A673 (cell line): ENCODE measurements at regions not wholly inside any gene's neighbourhood (a gene's known extent, or its start where the extent isn't known, plus 50 kb on each side); places are given as distances from the start of the nearest gene placed in this dataset.

ENCODE experiments used
- BruUV-seq: library from RNA; stranded (reverse); fragments of 400-500 nt; replicated peaks from 2 replicates; lab custom pipeline; 2021; lab: Mats Ljungman, UMichigan
- CTCF ChIA-PET: fragments of 300-600 bp; sonication (Branson Sonifier 250); formaldehyde crosslinking; loops from one replicate; lab custom pipeline; 2022; ENCODE audit warnings: antibody characterized with exemption; lab: Charles Lee
- POLR2A ChIA-PET: fragments of 300-600 bp; sonication (Branson Sonifier 250); formaldehyde crosslinking; loops from one replicate; lab custom pipeline; 2022; ENCODE audit warnings: antibody characterized with exemption; ENCODE audit not compliant: low non-redundant PET; lab: Charles Lee
- DNase-seq: peaks from one replicate; pipeline ENCODE4 v3.0.0-alpha.2; 2015; ENCODE audit warnings: low spot score
- H3K27ac ChIP-seq: fragments of 200-600 bp; sonication (generic); 2 replicates; pipeline ENCODE4 v1.5.1; 2016; ENCODE audit warnings: mixed run types, low read depth, mild to moderate bottlenecking, mixed read lengths, antibody characterized with exemption, low read length; ENCODE audit not compliant: poor library complexity, severe bottlenecking
- H3K27me3 ChIP-seq: fragments of 200-600 bp; sonication (generic); replicated peaks from 2 replicates; pipeline ENCODE4 v1.6.1; 2017; ENCODE audit warnings: mixed run types, low read depth, mild to moderate bottlenecking, mixed read lengths, antibody characterized with exemption, low read length; ENCODE audit not compliant: insufficient read depth, poor library complexity
- H3K36me3 ChIP-seq: fragments of 200-600 bp; sonication (generic); 2 replicates; pipeline ENCODE4 v1.6.1; 2016; ENCODE audit warnings: mixed run types, mild to moderate bottlenecking, mixed read lengths, antibody characterized with exemption, low read length; ENCODE audit not compliant: insufficient read depth, poor library complexity, severe bottlenecking
- H3K4me1 ChIP-seq: fragments of 200-600 bp; sonication (generic); 2 replicates; pipeline ENCODE4 v1.6.1; 2017; ENCODE audit warnings: mixed run types, mild to moderate bottlenecking, mixed read lengths, antibody characterized with exemption, low read length; ENCODE audit not compliant: insufficient read depth, poor library complexity, severe bottlenecking
- H3K4me3 ChIP-seq: fragments of 200-600 bp; sonication (generic); 2 replicates; pipeline ENCODE4 v1.5.1; 2016; ENCODE audit warnings: low read depth, mixed run types, mild to moderate bottlenecking, mixed read lengths, low read length; ENCODE audit not compliant: poor library complexity, severe bottlenecking
- H3K9me3 ChIP-seq: fragments of 200-600 bp; sonication (generic); 2 replicates; pipeline ENCODE4 v1.6.1; 2016; ENCODE audit warnings: mixed run types, low read depth, mild to moderate bottlenecking, mixed read lengths, antibody characterized with exemption, low read length; ENCODE audit not compliant: poor library complexity, severe bottlenecking
- CTCF ChIP-seq: fragments of 300-800, 200-600 bp; sonication (generic); conservative IDR thresholded peaks from 2 replicates; pipeline ENCODE4 v1.5.1; 2017; ENCODE audit warnings: low read depth, mild to moderate bottlenecking, antibody characterized with exemption, low read length, moderate library complexity, mixed read lengths
- EZH2 ChIP-seq: fragments of 200-600 bp; sonication (generic); IDR thresholded peaks from 2 replicates; pipeline ENCODE4 v1.6.1; 2017; ENCODE audit warnings: borderline replicate concordance, low read depth, mild to moderate bottlenecking, mixed read lengths, antibody characterized with exemption, low read length; ENCODE audit not compliant: poor library complexity, severe bottlenecking
- intact Hi-C: fragments of 100-400 bp; cut with micrococcal nuclease; formaldehyde crosslinking; loops from one replicate; pipeline ENCODE4 v1.10.0; 2022; ENCODE audit not compliant: unreplicated experiment

- no peaks in the 10 kb centered on the region for H3K4me1 ChIP-seq
- H3K27me3 ChIP-seq, result no peaks in the 10 kb centered on the region
- TF ChIP-seq EZH2, result no peak
- no peak for TF ChIP-seq CTCF
- no peak overlapping the region for H3K4me3 ChIP-seq
- BruUV-seq, result no TSS peak
- CTCF ChIA-PET, result no interaction called here
- no peaks in the 10 kb centered on the region for H3K9me3 ChIP-seq
- no peak for DNase-seq
- H3K27ac ChIP-seq, result no peak overlapping the region
- intact Hi-C loops, result no loop called here
- H3K36me3 ChIP-seq, result no peaks in the 10 kb centered on the region
- POLR2A ChIA-PET, result no interaction called here
These were observed 200.2 kb downstream of the MRPL39 start for GRCh38 chr21:25406887-25407579.

- no peak for DNase-seq
- Histone ChIP-seq H3K4me3 (no peak overlapping the region), H3K36me3 (no peaks in the 10 kb centered on the region), H3K27me3 (no peaks in the 10 kb centered on the region), H3K27ac (no peak overlapping the region), H3K9me3 (no peaks in the 10 kb centered on the region), H3K4me1 (no peaks in the 10 kb centered on the region)
- TF ChIP-seq EZH2 (no peak), CTCF (no peak)
- CTCF ChIA-PET, result no interaction called here
- intact Hi-C loops, result no loop called here
- POLR2A ChIA-PET, result no interaction called here
- no TSS peak for BruUV-seq
These were observed 201.3 kb downstream of the MRPL39 start for GRCh38 chr21:25405984-25406383.

- Histone ChIP-seq H3K4me3 (no peak overlapping the region), H3K9me3 (no peaks in the 10 kb centered on the region), H3K27ac (no peak overlapping the region), H3K4me1 (no peaks in the 10 kb centered on the region), H3K27me3 (no peaks in the 10 kb centered on the region), H3K36me3 (no peaks in the 10 kb centered on the region)
- no peak for DNase-seq
- ChIA-PET POLR2A (no interaction called here), CTCF (no interaction called here)
- no TSS peak for BruUV-seq
- intact Hi-C loops, result no loop called here
- TF ChIP-seq CTCF (no peak), EZH2 (no peak)
These were observed 204.9 kb downstream of the MRPL39 start for GRCh38 chr21:25402134-25402961.
